ENCODE measurements at regions not wholly inside any gene's neighbourhood (a gene's known extent, or its start where the extent isn't known, plus 50 kb on each side); places are given as distances from the start of the nearest gene placed in this dataset.

DNA sequence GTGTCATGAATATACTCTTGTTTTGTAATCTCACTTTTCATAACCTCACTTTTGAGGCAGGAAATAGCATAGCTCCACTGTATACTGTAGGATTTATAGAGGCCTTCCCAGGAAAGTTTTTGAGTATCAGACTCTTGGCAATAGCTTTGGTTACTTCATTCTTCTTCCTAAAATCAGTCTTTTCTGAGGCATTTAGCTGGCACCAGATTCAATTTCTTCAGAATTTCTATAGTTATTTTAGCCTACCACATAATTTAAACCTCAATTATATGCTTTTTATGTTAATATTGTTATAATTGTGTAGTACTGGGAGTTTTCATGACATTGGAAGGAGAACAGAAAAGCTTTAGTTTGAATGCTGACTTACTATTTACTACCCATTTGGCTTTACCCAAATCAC, 322.3 kb upstream of the FAR2 start:
- no peaks in the 10 kb centered on the region for H3K27me3 ChIP-seq (ENCODE audit: control insufficient read depth, extremely low read depth, insufficient read depth, low read length)
- no peaks in the 10 kb centered on the region for H3K36me3 ChIP-seq (ENCODE audit: control insufficient read depth in 2 of 2, extremely low read depth in 1 of 2, insufficient read depth in 2 of 2, low read length in 2 of 2)
- no peak for TF ChIP-seq EZH2 (IDR thresholded peaks at IDR 0.05; ENCODE audit: low read length)
- TF ChIP-seq, protein P1, sequence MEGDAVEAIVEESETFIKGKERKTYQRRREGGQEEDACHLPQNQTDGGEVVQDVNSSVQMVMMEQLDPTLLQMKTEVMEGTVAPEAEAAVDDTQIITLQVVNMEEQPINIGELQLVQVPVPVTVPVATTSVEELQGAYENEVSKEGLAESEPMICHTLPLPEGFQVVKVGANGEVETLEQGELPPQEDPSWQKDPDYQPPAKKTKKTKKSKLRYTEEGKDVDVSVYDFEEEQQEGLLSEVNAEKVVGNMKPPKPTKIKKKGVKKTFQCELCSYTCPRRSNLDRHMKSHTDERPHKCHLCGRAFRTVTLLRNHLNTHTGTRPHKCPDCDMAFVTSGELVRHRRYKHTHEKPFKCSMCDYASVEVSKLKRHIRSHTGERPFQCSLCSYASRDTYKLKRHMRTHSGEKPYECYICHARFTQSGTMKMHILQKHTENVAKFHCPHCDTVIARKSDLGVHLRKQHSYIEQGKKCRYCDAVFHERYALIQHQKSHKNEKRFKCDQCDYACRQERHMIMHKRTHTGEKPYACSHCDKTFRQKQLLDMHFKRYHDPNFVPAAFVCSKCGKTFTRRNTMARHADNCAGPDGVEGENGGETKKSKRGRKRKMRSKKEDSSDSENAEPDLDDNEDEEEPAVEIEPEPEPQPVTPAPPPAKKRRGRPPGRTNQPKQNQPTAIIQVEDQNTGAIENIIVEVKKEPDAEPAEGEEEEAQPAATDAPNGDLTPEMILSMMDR (optimal IDR thresholded peaks at IDR 0.05 in 1 of 3, IDR thresholded peaks at IDR 0.05 in 1 of 3, conservative IDR thresholded peaks at IDR 0.05 in 1 of 3; ENCODE audit: extremely low read depth in 1 of 3, insufficient read depth in 2 of 3, low read length in 3 of 3): no peak
- H3K9me3 ChIP-seq (ENCODE audit: control insufficient read depth, low read depth, low read length): no peaks in the 10 kb centered on the region
- H3K4me1 ChIP-seq (ENCODE audit: control insufficient read depth, extremely low read depth, insufficient read depth, low read length): no peaks in the 10 kb centered on the region
- FAIRE-seq (no peak), DNase-seq (ENCODE audit: low read depth, low spot score) (no peak)
- H3K9ac ChIP-seq (ENCODE audit: control insufficient read depth, extremely low read depth, insufficient read depth, low read length): no peak overlapping the region
- dilution Hi-C loops (cut with MboI; ENCODE audit: extremely low pct_ligation_motif_present, low sequenced_read_pairs): no loop called here
- no peak overlapping the region for H3K4me2 ChIP-seq (ENCODE audit: control insufficient read depth, extremely low read depth, insufficient read depth, low read depth, low read length)
- no peaks in the 10 kb centered on the region for H4K20me1 ChIP-seq (ENCODE audit: control insufficient read depth, extremely low read depth, insufficient read depth, low read length)
- H3K9me1 ChIP-seq (ENCODE audit: control insufficient read depth, extremely low read depth, insufficient read depth, low read length): no peaks in the 10 kb centered on the region
- H2AFZ ChIP-seq (ENCODE audit: control insufficient read depth, low read length): no peak overlapping the region
- no peaks in the 10 kb centered on the region for H3K79me2 ChIP-seq (ENCODE audit: control insufficient read depth, insufficient read depth, low read length)
- H3K4me3 ChIP-seq (ENCODE audit: control insufficient read depth in 2 of 3, extremely low read depth in 1 of 3, insufficient read depth in 2 of 3, low read depth in 1 of 3, low read length in 3 of 3): no peak overlapping the region
- H3K27ac ChIP-seq (ENCODE audit: control insufficient read depth, insufficient read depth, low read length): no peak overlapping the region

DNA sequence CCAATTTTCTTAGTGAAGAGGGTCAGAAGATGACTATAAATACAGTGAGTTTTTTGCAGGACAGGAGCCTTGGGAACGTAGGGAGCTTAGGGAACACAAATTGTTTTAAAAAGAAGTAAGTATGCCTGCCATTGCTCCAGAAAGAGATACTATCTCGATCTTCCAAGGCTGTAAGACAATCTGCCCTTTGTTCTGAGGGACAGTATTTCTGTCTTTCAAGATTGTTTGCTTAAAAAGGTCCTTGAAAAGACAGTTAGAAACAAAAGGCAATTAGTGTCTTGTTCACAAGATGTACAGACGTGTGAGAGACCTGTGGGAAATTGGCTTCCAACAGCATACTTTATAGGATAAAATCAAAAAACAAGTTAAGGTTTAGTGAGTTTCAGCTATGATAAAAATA, 321.2 kb upstream of the FAR2 start:
- TF ChIP-seq, protein P1 (optimal IDR thresholded peaks at IDR 0.05 in 1 of 3, IDR thresholded peaks at IDR 0.05 in 1 of 3, conservative IDR thresholded peaks at IDR 0.05 in 1 of 3; ENCODE audit: extremely low read depth in 1 of 3, insufficient read depth in 2 of 3, low read length in 3 of 3): no peak
- Histone ChIP-seq H4K20me1 (ENCODE audit: control insufficient read depth, extremely low read depth, insufficient read depth, low read length) (no peaks in the 10 kb centered on the region), H3K4me1 (ENCODE audit: control insufficient read depth, extremely low read depth, insufficient read depth, low read length) (no peaks in the 10 kb centered on the region), H3K27ac (ENCODE audit: control insufficient read depth, insufficient read depth, low read length) (no peak overlapping the region), H2AFZ (ENCODE audit: control insufficient read depth, low read length) (no peak overlapping the region), H3K9ac (ENCODE audit: control insufficient read depth, extremely low read depth, insufficient read depth, low read length) (no peak overlapping the region), H3K9me1 (ENCODE audit: control insufficient read depth, extremely low read depth, insufficient read depth, low read length) (no peaks in the 10 kb centered on the region), H3K4me2 (ENCODE audit: control insufficient read depth, extremely low read depth, insufficient read depth, low read depth, low read length) (no peak overlapping the region), H3K79me2 (ENCODE audit: control insufficient read depth, insufficient read depth, low read length) (no peaks in the 10 kb centered on the region), H3K9me3 (ENCODE audit: control insufficient read depth, low read depth, low read length) (no peaks in the 10 kb centered on the region), H3K36me3 (ENCODE audit: control insufficient read depth in 2 of 2, extremely low read depth in 1 of 2, insufficient read depth in 2 of 2, low read length in 2 of 2) (no peaks in the 10 kb centered on the region), H3K4me3 (ENCODE audit: control insufficient read depth in 2 of 3, extremely low read depth in 1 of 3, insufficient read depth in 2 of 3, low read depth in 1 of 3, low read length in 3 of 3) (no peak overlapping the region), H3K27me3 (ENCODE audit: control insufficient read depth, extremely low read depth, insufficient read depth, low read length) (no peaks in the 10 kb centered on the region)
- no peak for FAIRE-seq
- DNase-seq (ENCODE audit: low read depth, low spot score): no peak
- dilution Hi-C loops (cut with MboI; ENCODE audit: extremely low pct_ligation_motif_present, low sequenced_read_pairs): no loop called here

Measured in keratinocyte (primary cell).